PFSK-1 (cell line): ENCODE measurements at regions not wholly inside any gene's neighbourhood (a gene's known extent, or its start where the extent isn't known, plus 50 kb on each side); places are given as distances from the start of the nearest gene placed in this dataset.

Experiments used
- FOXP2 ChIP-seq: optimal IDR thresholded peaks from 2 replicates; pipeline ENCODE3; 2011; ENCODE audit warnings: borderline replicate concordance, control low read depth, inconsistent platforms; ENCODE audit not compliant: insufficient read depth; ENCODE audit errors: extremely low read length, extremely low read depth
- POLR2AphosphoS5 ChIP-seq: IDR thresholded peaks from 2 replicates; pipeline ENCODE4 v1.6.1; 2012; ENCODE audit warnings: low read depth, mild to moderate bottlenecking, control low read depth, low read length, moderate library complexity
- REST ChIP-seq, 2 experiments: IDR thresholded peaks; 2 replicates each; pipeline versions ENCODE4 v1.6.1 to v1.8.0; 2011 to 2012; ENCODE audit warnings: low read depth in 2 of 2, low read length in 2 of 2, control low read depth in 1 of 2, inconsistent platforms in 1 of 2, mild to moderate bottlenecking in 1 of 2, moderate library complexity in 1 of 2; ENCODE audit not compliant: insufficient read depth in 1 of 2
- SIN3A ChIP-seq: IDR thresholded peaks from 2 replicates; pipeline ENCODE4 v1.6.1; 2012; ENCODE audit warnings: mild to moderate bottlenecking, low read length, moderate library complexity, borderline replicate concordance; ENCODE audit not compliant: insufficient read depth
- TAF1 ChIP-seq: IDR thresholded peaks from 2 replicates; pipeline ENCODE4 v1.6.1; 2012; ENCODE audit warnings: low read length, control low read depth, borderline replicate concordance; ENCODE audit not compliant: insufficient read depth

- TF ChIP-seq REST (IDR thresholded peaks at IDR 0.05; ENCODE audit: insufficient read depth in 1 of 2, low read depth in 2 of 2, low read length in 2 of 2): no peak
- no peak for TF ChIP-seq POLR2AphosphoS5
- no peak for TF ChIP-seq FOXP2
- no peak for TF ChIP-seq TAF1
- no peak for TF ChIP-seq SIN3A
These were observed 102.1 kb upstream of the AKR1E2 start for GRCh38 chr10:4723860-4724259.

- TF ChIP-seq TAF1 (no peak), REST (IDR thresholded peaks at IDR 0.05; ENCODE audit: insufficient read depth in 1 of 2, low read depth in 2 of 2, low read length in 2 of 2) (no peak), POLR2AphosphoS5 (no peak), FOXP2 (peak; percentile 19), SIN3A (no peak)
These were observed 103.8 kb upstream of the AKR1E2 start for GRCh38 chr10:4721999-4722753.

GRCh38 chr10:4720463-4720862 lies 105.5 kb upstream of the AKR1E2 start:
- TF ChIP-seq POLR2AphosphoS5 (no peak), TAF1 (no peak), FOXP2 (no peak), SIN3A (no peak), REST (IDR thresholded peaks at IDR 0.05; ENCODE audit: insufficient read depth in 1 of 2, low read depth in 2 of 2, low read length in 2 of 2) (no peak)

GRCh38 chr10:4719671-4720070 lies 106.3 kb upstream of the AKR1E2 start:
- no peak for TF ChIP-seq POLR2AphosphoS5

GRCh38 chr10:4719036-4719435 lies 107.0 kb upstream of the AKR1E2 start:
- TF ChIP-seq FOXP2 (no peak), POLR2AphosphoS5 (no peak), REST (IDR thresholded peaks at IDR 0.05; ENCODE audit: insufficient read depth in 1 of 2, low read depth in 2 of 2, low read length in 2 of 2) (no peak), TAF1 (no peak), SIN3A (no peak)
